Astrocyte (in vitro differentiated cells and primary cell): ENCODE measurements at regions not wholly inside any gene's neighbourhood (a gene's known extent, or its start where the extent isn't known, plus 50 kb on each side); places are given as distances from the start of the nearest gene placed in this dataset.

Experiments used
- DNase-seq: peaks from one replicate; pipeline ENCODE4 v3.0.0-alpha.2; 2010; ENCODE audit warnings: low read depth
- FAIRE-seq: peaks from 2 replicates; lab custom pipeline; 2011; peaks lifted over from hg19 to GRCh38; lab: Jason Lieb, UNC
- H2AFZ ChIP-seq: 2 replicates; pipeline ENCODE4 v1.6.0; 2012; ENCODE audit warnings: low read depth, low read length, inconsistent platforms
- H3K27ac ChIP-seq: 2 replicates; pipeline ENCODE4 v1.5.1; 2011; ENCODE audit warnings: low read depth, low read length, inconsistent platforms
- H3K27me3 ChIP-seq: 2 replicates; pipeline ENCODE4 v1.6.0; 2011; ENCODE audit warnings: low read length, inconsistent platforms; ENCODE audit not compliant: insufficient read depth
- H3K36me3 ChIP-seq: 2 replicates; pipeline ENCODE4 v1.5.1; 2011; ENCODE audit warnings: low read length, inconsistent platforms; ENCODE audit not compliant: insufficient read depth
- H3K4me1 ChIP-seq: 2 replicates; pipeline ENCODE4 v1.5.1; 2011; ENCODE audit warnings: low read length, inconsistent platforms; ENCODE audit not compliant: insufficient read depth
- H3K4me2 ChIP-seq: 2 replicates; pipeline ENCODE4 v1.6.0; 2012; ENCODE audit warnings: low read length, inconsistent platforms
- H3K4me3 ChIP-seq: 2 replicates; pipeline ENCODE4 v1.5.1; 2011; ENCODE audit warnings: low read depth, mild to moderate bottlenecking, low read length, inconsistent platforms; ENCODE audit not compliant: insufficient read depth
- H3K79me2 ChIP-seq: 2 replicates; pipeline ENCODE4 v1.6.0; 2012; ENCODE audit warnings: mild to moderate bottlenecking, low read length, inconsistent platforms; ENCODE audit not compliant: insufficient read depth
- H3K9ac ChIP-seq: 2 replicates; pipeline ENCODE4 v1.6.0; 2012; ENCODE audit warnings: mild to moderate bottlenecking, low read length, inconsistent platforms
- H3K9me3 ChIP-seq: 2 replicates; pipeline ENCODE4 v1.5.1; 2012; ENCODE audit warnings: low read depth, mild to moderate bottlenecking, low read length, inconsistent platforms; ENCODE audit not compliant: insufficient read depth
- H4K20me1 ChIP-seq: 2 replicates; pipeline ENCODE4 v1.6.0; 2012; ENCODE audit warnings: low read length, inconsistent platforms; ENCODE audit not compliant: insufficient read depth
- H3K27ac Mint-ChIP-seq: one replicate; pipeline ENCODE4 v1.8.0; 2021; ENCODE audit warnings: mild to moderate bottlenecking, mixed read lengths; ENCODE audit not compliant: unreplicated experiment
- H3K27me3 Mint-ChIP-seq: one replicate; pipeline ENCODE4 v1.8.0; 2021; ENCODE audit warnings: low read depth, mixed read lengths; ENCODE audit not compliant: unreplicated experiment
- H3K36me3 Mint-ChIP-seq: one replicate; pipeline ENCODE4 v1.8.0; 2021; ENCODE audit warnings: low read depth, mixed read lengths; ENCODE audit not compliant: unreplicated experiment
- H3K4me1 Mint-ChIP-seq: one replicate; pipeline ENCODE4 v1.8.0; 2021; ENCODE audit warnings: low read depth, mixed read lengths; ENCODE audit not compliant: unreplicated experiment
- H3K4me3 Mint-ChIP-seq: one replicate; pipeline ENCODE4 v1.8.0; 2021; ENCODE audit warnings: mild to moderate bottlenecking, moderate library complexity, mixed read lengths; ENCODE audit not compliant: unreplicated experiment
- H3K9me3 Mint-ChIP-seq: one replicate; pipeline ENCODE4 v1.8.0; 2021; ENCODE audit warnings: mild to moderate bottlenecking, mixed read lengths; ENCODE audit not compliant: unreplicated experiment
- EZH2 ChIP-seq: IDR thresholded peaks from 2 replicates; pipeline ENCODE4 v1.6.1; 2012; ENCODE audit warnings: mild to moderate bottlenecking, low read length, inconsistent platforms; ENCODE audit not compliant: insufficient read depth
- TF ChIP-seq, protein P1 (sequence below): IDR thresholded peaks from 2 replicates; pipeline ENCODE4 v1.5.1; 2011; ENCODE audit warnings: low read depth, mild to moderate bottlenecking, inconsistent platforms, low read length, moderate library complexity; ENCODE audit not compliant: insufficient read depth

DNA sequence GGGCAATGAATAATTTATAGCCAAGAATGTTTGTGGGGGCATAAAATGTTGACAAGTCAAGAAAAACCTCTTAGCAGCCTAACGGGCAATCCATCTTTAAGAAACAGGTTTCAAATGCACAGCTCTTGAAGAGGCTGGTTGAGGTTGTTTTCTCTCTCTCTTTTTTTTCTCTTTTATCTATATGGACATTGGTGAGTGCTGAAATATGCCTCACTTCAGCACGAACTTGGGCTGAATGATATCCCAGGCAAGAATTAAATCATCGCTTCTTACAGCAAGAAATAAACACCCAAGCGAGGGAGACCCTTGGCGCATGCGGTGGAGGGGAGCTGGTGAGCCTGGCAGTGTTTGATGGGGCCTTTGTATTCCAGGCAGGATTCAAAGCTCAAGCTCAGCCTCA lies 160.9 kb downstream of the OAT start:
- Histone ChIP-seq H3K9ac (no peak overlapping the region), H3K4me3 (no peak overlapping the region), H4K20me1 (no peaks in the 10 kb centered on the region), H3K36me3 (no peaks in the 10 kb centered on the region), H3K4me2 (no peak overlapping the region), H3K9me3 (no peaks in the 10 kb centered on the region), H3K27me3 (peaks cover 4% of the 10 kb centered on the region), H2AFZ (no peak overlapping the region), H3K79me2 (no peaks in the 10 kb centered on the region), H3K4me1 (no peaks in the 10 kb centered on the region), H3K27ac (no peak overlapping the region)
- H3K4me3 Mint-ChIP-seq, result no peak overlapping the region
- no peaks in the 10 kb centered on the region for H3K4me1 Mint-ChIP-seq
- H3K9me3 Mint-ChIP-seq, result peaks cover 15% of the 10 kb centered on the region
- no peak for FAIRE-seq
- no peak overlapping the region for H3K27ac Mint-ChIP-seq
- peaks cover 39% of the 10 kb centered on the region for H3K27me3 Mint-ChIP-seq
- DNase-seq, result no peak
- no peak for TF ChIP-seq EZH2
- TF ChIP-seq, protein P1, sequence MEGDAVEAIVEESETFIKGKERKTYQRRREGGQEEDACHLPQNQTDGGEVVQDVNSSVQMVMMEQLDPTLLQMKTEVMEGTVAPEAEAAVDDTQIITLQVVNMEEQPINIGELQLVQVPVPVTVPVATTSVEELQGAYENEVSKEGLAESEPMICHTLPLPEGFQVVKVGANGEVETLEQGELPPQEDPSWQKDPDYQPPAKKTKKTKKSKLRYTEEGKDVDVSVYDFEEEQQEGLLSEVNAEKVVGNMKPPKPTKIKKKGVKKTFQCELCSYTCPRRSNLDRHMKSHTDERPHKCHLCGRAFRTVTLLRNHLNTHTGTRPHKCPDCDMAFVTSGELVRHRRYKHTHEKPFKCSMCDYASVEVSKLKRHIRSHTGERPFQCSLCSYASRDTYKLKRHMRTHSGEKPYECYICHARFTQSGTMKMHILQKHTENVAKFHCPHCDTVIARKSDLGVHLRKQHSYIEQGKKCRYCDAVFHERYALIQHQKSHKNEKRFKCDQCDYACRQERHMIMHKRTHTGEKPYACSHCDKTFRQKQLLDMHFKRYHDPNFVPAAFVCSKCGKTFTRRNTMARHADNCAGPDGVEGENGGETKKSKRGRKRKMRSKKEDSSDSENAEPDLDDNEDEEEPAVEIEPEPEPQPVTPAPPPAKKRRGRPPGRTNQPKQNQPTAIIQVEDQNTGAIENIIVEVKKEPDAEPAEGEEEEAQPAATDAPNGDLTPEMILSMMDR, result no peak
- no peaks in the 10 kb centered on the region for H3K36me3 Mint-ChIP-seq

DNA sequence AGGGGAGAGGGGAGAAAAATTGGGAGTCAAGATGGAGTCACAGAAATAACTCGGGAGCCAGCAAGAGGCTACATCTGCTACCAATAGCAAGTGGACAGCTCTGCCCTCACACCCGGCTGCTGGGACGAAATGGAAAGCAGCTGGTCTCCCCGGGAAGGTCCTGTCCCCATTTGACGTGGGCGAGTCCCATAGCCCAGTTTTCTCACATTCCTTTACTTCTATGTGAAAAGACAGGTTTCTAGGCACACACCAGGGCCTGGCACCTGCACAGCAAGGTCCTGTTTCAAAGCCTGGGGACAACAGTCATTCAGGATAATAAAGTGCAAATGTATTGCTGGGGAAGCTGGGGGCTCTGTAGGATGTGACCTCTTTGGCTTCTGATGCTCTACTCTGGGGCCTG lies 162.6 kb downstream of the OAT start:
- Histone ChIP-seq H4K20me1 (no peaks in the 10 kb centered on the region), H3K27me3 (no peaks in the 10 kb centered on the region), H3K4me1 (no peaks in the 10 kb centered on the region), H3K9me3 (no peaks in the 10 kb centered on the region), H3K36me3 (no peaks in the 10 kb centered on the region), H3K9ac (no peak overlapping the region), H3K27ac (no peak overlapping the region), H3K4me2 (no peak overlapping the region), H3K4me3 (no peak overlapping the region), H2AFZ (no peak overlapping the region), H3K79me2 (no peaks in the 10 kb centered on the region)
- H3K36me3 Mint-ChIP-seq, result no peaks in the 10 kb centered on the region
- no peak for TF ChIP-seq EZH2
- TF ChIP-seq, protein P1, result no peak
- H3K4me1 Mint-ChIP-seq, result no peaks in the 10 kb centered on the region
- peaks cover 15% of the 10 kb centered on the region for H3K9me3 Mint-ChIP-seq
- FAIRE-seq, result no peak
- DNase-seq, result no peak
- peaks cover 41% of the 10 kb centered on the region for H3K27me3 Mint-ChIP-seq
- no peak overlapping the region for H3K4me3 Mint-ChIP-seq
- no peak overlapping the region for H3K27ac Mint-ChIP-seq

DNA sequence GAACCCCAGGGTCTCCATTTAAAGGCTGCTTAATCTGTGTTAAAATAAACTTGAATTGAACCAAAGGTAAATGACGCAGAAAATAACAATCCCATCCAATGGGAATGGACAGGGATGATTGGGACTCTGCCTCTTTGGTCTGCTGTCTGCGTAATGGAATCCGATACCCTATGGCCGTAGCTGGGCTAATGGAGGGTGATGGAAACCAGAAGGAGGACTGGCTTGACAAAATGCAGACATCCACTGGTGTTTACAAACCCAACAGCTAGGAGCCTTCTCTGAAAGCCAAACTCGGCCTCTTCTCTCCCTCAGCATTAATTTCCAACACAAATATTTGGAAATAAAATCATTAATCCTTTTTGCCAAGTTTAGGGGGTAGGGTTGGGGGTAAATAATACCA lies 162.2 kb upstream of the CHST15 start:
- Histone ChIP-seq H3K9me3 (no peaks in the 10 kb centered on the region), H3K27me3 (peaks cover 2% of the 10 kb centered on the region), H3K36me3 (no peaks in the 10 kb centered on the region), H2AFZ (no peak overlapping the region), H3K4me1 (no peaks in the 10 kb centered on the region), H3K27ac (no peak overlapping the region), H3K4me2 (no peak overlapping the region), H3K4me3 (no peak overlapping the region), H3K9ac (no peak overlapping the region), H4K20me1 (no peaks in the 10 kb centered on the region), H3K79me2 (no peaks in the 10 kb centered on the region)
- peaks cover 36% of the 10 kb centered on the region for H3K27me3 Mint-ChIP-seq
- TF ChIP-seq EZH2, result no peak
- TF ChIP-seq, protein P1, result no peak
- DNase-seq (no peak), FAIRE-seq (no peak)
- no peaks in the 10 kb centered on the region for H3K4me1 Mint-ChIP-seq
- H3K9me3 Mint-ChIP-seq, result peaks cover 12% of the 10 kb centered on the region
- H3K4me3 Mint-ChIP-seq, result no peak overlapping the region
- no peaks in the 10 kb centered on the region for H3K36me3 Mint-ChIP-seq
- H3K27ac Mint-ChIP-seq, result no peak overlapping the region
